ENCODE measurements at regions not wholly inside any gene's neighbourhood (a gene's known extent, or its start where the extent isn't known, plus 50 kb on each side); places are given as distances from the start of the nearest gene placed in this dataset.

DNA sequence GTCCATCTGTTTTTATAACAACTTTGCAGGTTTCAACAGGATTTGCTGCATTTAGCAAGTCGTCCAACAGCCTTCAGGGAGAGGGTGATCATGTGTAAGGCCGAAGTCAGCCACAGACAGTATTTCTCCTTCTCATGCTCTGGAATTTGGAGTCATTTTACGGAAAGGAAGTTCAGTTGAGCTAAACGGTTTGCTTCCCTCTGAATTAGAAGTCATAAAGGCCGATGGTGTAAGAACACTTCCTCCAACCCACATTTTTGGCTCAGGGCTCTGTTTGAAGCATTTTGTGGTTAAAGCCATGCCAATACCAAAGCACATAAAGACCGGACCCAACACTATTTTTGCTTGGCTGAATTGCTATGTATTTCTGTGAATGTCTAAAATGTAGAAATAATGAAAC is 129.5 kb downstream of the TMEM182 start:
- TF ChIP-seq, protein P1, sequence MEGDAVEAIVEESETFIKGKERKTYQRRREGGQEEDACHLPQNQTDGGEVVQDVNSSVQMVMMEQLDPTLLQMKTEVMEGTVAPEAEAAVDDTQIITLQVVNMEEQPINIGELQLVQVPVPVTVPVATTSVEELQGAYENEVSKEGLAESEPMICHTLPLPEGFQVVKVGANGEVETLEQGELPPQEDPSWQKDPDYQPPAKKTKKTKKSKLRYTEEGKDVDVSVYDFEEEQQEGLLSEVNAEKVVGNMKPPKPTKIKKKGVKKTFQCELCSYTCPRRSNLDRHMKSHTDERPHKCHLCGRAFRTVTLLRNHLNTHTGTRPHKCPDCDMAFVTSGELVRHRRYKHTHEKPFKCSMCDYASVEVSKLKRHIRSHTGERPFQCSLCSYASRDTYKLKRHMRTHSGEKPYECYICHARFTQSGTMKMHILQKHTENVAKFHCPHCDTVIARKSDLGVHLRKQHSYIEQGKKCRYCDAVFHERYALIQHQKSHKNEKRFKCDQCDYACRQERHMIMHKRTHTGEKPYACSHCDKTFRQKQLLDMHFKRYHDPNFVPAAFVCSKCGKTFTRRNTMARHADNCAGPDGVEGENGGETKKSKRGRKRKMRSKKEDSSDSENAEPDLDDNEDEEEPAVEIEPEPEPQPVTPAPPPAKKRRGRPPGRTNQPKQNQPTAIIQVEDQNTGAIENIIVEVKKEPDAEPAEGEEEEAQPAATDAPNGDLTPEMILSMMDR (conservative IDR thresholded peaks at IDR 0.05 in 1 of 2, IDR thresholded peaks at IDR 0.05 in 1 of 2; ENCODE audit: low read depth in 1 of 2, low read length in 2 of 2) = no peak
- no peak for TF ChIP-seq EZH2 (IDR thresholded peaks at IDR 0.05; ENCODE audit: low read length, missing control alignments)

Measured in fibroblast of lung (primary cell).